ENCODE measurements at regions not wholly inside any gene's neighbourhood (a gene's known extent, or its start where the extent isn't known, plus 50 kb on each side); places are given as distances from the start of the nearest gene placed in this dataset.

DNA sequence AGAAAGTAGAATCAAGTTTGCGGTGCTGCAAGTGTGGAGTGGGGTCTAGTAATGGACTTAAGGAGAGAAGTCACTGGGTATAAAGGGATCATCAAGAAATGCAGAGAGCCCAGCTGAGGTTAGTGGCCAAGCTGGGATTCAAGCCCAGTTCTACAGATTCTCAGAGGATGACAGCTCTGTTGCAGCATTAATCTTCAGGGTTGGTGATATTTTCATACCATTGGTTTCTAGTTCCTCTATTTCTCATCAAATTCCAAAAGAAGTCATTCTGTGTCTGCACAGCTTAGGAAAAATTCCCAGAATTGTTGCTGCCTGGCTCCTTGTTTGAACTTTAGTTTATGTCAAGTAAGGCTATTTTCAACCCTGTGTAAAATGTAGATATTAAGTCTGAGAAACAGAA, 169.5 kb upstream of the NTF3 start:
- H3K27me3 ChIP-seq (ENCODE audit: insufficient read depth): no peaks in the 10 kb centered on the region
- H3K4me3 ChIP-seq (ENCODE audit: low read depth in 2 of 2, low read length in 1 of 2): no peak overlapping the region
- ChIA-PET POLR2A (no interaction called here), CTCF (no interaction called here)
- no peaks in the 10 kb centered on the region for H3F3A ChIP-seq (replicated peaks; ENCODE audit: insufficient read depth)
- H3K9ac ChIP-seq: no peak overlapping the region
- 94% methylated on average over 1 of the region's 1 CpG for WGBS (ENCODE audit: low lambda C conversion rate)
- no peaks in the 10 kb centered on the region for H4K20me1 ChIP-seq (ENCODE audit: insufficient read depth)
- no peak for TF ChIP-seq NRF1 (IDR thresholded peaks at IDR 0.05; ENCODE audit: low read depth, low read length)
- peak; percentile 21; the same call in 1 of the 2 replicates for TF ChIP-seq PBX3 (IDR thresholded peaks at IDR 0.05)
- no peak for DNase-seq
- no peaks in the 10 kb centered on the region for H3K9me2 ChIP-seq
- no peaks in the 10 kb centered on the region for H3K9me3 ChIP-seq
- 0 out of 2 replicates have a peak overlapping the region, but pooled peaks have one; percentile 12 for H3K4me2 ChIP-seq
- no peaks in the 10 kb centered on the region for H3K79me2 ChIP-seq (ENCODE audit: insufficient read depth)
- peak overlapping the region in 1 of 2 experiments; percentile 36; a peak in 1 of 4 replicates for H3K27ac ChIP-seq (ENCODE audit: low read depth in 2 of 2, low read length in 1 of 2)
- no peaks in the 10 kb centered on the region; a peak in 1 of 4 replicates for H3K4me1 ChIP-seq (ENCODE audit: control insufficient read depth in 1 of 2, insufficient read depth in 2 of 2, low read depth in 1 of 2, low read length in 1 of 2)
- no peak overlapping the region for H2AFZ ChIP-seq (ENCODE audit: low read depth)
- H3K36me3 ChIP-seq (replicated peaks in 1 of 2; ENCODE audit: control insufficient read depth in 1 of 2, insufficient read depth in 2 of 2, low read length in 1 of 2): no peaks in the 10 kb centered on the region

- Histone ChIP-seq H3K9me3 (no peaks in the 10 kb centered on the region), H3K27me3 (ENCODE audit: insufficient read depth) (no peaks in the 10 kb centered on the region), H4K20me1 (ENCODE audit: insufficient read depth) (no peaks in the 10 kb centered on the region), H3K36me3 (replicated peaks in 1 of 2; ENCODE audit: control insufficient read depth in 1 of 2, insufficient read depth in 2 of 2, low read length in 1 of 2) (no peaks in the 10 kb centered on the region), H3F3A (replicated peaks; ENCODE audit: insufficient read depth) (no peaks in the 10 kb centered on the region), H3K4me3 (ENCODE audit: low read depth in 2 of 2, low read length in 1 of 2) (no peak overlapping the region), H3K27ac (ENCODE audit: low read depth in 2 of 2, low read length in 1 of 2) (peak overlapping the region in 1 of 2 experiments; percentile 36; a peak in 1 of 4 replicates), H3K9ac (no peak overlapping the region), H3K4me2 (0 out of 2 replicates have a peak overlapping the region, but pooled peaks have one; percentile 12), H3K79me2 (ENCODE audit: insufficient read depth) (no peaks in the 10 kb centered on the region), H3K9me2 (no peaks in the 10 kb centered on the region), H2AFZ (ENCODE audit: low read depth) (no peak overlapping the region), H3K4me1 (ENCODE audit: control insufficient read depth in 1 of 2, insufficient read depth in 2 of 2, low read depth in 1 of 2, low read length in 1 of 2) (no peaks in the 10 kb centered on the region; a peak in 2 of 4 replicates)
- no peak for TF ChIP-seq MEF2A (IDR thresholded peaks at IDR 0.05; ENCODE audit: borderline replicate concordance, low read depth)
- ChIA-PET POLR2A (no interaction called here), CTCF (no interaction called here)
- 60% methylated on average over 2 of the region's 2 CpGs for WGBS (ENCODE audit: low lambda C conversion rate)
- no peak for DNase-seq
Observed at GRCh38 chr12:5262885-5263284, 169.0 kb upstream of the NTF3 start.

- no peak overlapping the region for H2AFZ ChIP-seq (ENCODE audit: low read depth)
- H3K9me2 ChIP-seq: no peaks in the 10 kb centered on the region
- no peaks in the 10 kb centered on the region for H3F3A ChIP-seq (replicated peaks; ENCODE audit: insufficient read depth)
- no peak for DNase-seq
- 61% methylated on average over 2 of the region's 2 CpGs for WGBS (ENCODE audit: low lambda C conversion rate)
- H3K9ac ChIP-seq: no peak overlapping the region
- CTCF ChIA-PET: interaction anchor here (1.0 kb wide), 1 partner anchor 179 kb away, joined by 4 read pairs; no protein-coding TSS in a partner anchor
- H3K79me2 ChIP-seq (ENCODE audit: insufficient read depth): no peaks in the 10 kb centered on the region
- TF ChIP-seq, protein P1, sequence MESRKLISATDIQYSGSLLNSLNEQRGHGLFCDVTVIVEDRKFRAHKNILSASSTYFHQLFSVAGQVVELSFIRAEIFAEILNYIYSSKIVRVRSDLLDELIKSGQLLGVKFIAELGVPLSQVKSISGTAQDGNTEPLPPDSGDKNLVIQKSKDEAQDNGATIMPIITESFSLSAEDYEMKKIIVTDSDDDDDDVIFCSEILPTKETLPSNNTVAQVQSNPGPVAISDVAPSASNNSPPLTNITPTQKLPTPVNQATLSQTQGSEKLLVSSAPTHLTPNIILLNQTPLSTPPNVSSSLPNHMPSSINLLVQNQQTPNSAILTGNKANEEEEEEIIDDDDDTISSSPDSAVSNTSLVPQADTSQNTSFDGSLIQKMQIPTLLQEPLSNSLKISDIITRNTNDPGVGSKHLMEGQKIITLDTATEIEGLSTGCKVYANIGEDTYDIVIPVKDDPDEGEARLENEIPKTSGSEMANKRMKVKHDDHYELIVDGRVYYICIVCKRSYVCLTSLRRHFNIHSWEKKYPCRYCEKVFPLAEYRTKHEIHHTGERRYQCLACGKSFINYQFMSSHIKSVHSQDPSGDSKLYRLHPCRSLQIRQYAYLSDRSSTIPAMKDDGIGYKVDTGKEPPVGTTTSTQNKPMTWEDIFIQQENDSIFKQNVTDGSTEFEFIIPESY (IDR thresholded peaks at IDR 0.05; ENCODE audit: borderline replicate concordance, low read depth): no peak
- TF ChIP-seq RCOR1 (IDR thresholded peaks at IDR 0.05; ENCODE audit: low read length): no peak
- TF ChIP-seq, protein P2, sequence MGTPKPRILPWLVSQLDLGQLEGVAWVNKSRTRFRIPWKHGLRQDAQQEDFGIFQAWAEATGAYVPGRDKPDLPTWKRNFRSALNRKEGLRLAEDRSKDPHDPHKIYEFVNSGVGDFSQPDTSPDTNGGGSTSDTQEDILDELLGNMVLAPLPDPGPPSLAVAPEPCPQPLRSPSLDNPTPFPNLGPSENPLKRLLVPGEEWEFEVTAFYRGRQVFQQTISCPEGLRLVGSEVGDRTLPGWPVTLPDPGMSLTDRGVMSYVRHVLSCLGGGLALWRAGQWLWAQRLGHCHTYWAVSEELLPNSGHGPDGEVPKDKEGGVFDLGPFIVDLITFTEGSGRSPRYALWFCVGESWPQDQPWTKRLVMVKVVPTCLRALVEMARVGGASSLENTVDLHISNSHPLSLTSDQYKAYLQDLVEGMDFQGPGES (IDR thresholded peaks at IDR 0.05; ENCODE audit: low read depth, low read length): no peak
- TF ChIP-seq FOXM1 (IDR thresholded peaks at IDR 0.05; ENCODE audit: low read depth): no peak
- TF ChIP-seq ELF1 (IDR thresholded peaks at IDR 0.05): no peak
- no peak for TF ChIP-seq RXRA (IDR thresholded peaks at IDR 0.05; ENCODE audit: borderline replicate concordance, low read depth)
- TF ChIP-seq MAX (IDR thresholded peaks at IDR 0.05; ENCODE audit: low read depth): no peak
- no peak for TF ChIP-seq EP300 (IDR thresholded peaks at IDR 0.05; ENCODE audit: borderline replicate concordance in 1 of 2, low read depth in 1 of 2, low read length in 1 of 2)
- no peak for TF ChIP-seq RAD21 (IDR thresholded peaks at IDR 0.05; ENCODE audit: low read length)
- no peak for TF ChIP-seq MEF2A (IDR thresholded peaks at IDR 0.05; ENCODE audit: borderline replicate concordance, low read depth)
- H3K4me3 ChIP-seq (ENCODE audit: low read depth in 2 of 2, low read length in 1 of 2): no peak overlapping the region
- no peaks in the 10 kb centered on the region for H3K9me3 ChIP-seq
- no peaks in the 10 kb centered on the region for H3K27me3 ChIP-seq (ENCODE audit: insufficient read depth)
- no peaks in the 10 kb centered on the region; a peak in 2 of 4 replicates for H3K4me1 ChIP-seq (ENCODE audit: control insufficient read depth in 1 of 2, insufficient read depth in 2 of 2, low read depth in 1 of 2, low read length in 1 of 2)
- POLR2A ChIA-PET: no interaction called here
- no peak overlapping the region for H3K4me2 ChIP-seq
- no peak overlapping the region for H3K27ac ChIP-seq (ENCODE audit: low read depth in 2 of 2, low read length in 1 of 2)
- no peaks in the 10 kb centered on the region for H3K36me3 ChIP-seq (replicated peaks in 1 of 2; ENCODE audit: control insufficient read depth in 1 of 2, insufficient read depth in 2 of 2, low read length in 1 of 2)
- H4K20me1 ChIP-seq (ENCODE audit: insufficient read depth): no peaks in the 10 kb centered on the region
Observed at GRCh38 chr12:5264006-5264405, 167.9 kb upstream of the NTF3 start.
